GM19324 (cell line): ENCODE measurements at regions not wholly inside any gene's neighbourhood (a gene's known extent, or its start where the extent isn't known, plus 50 kb on each side); places are given as distances from the start of the nearest gene placed in this dataset.

ENCODE experiments used
- ATAC-seq: cut with Tn5 transposase; IDR thresholded peaks from one replicate; pipeline ENCODE4 v1.9.1; 2021; ENCODE audit warnings: mild to moderate bottlenecking, moderate library complexity; ENCODE audit not compliant: unreplicated experiment, low FRiP score

- ATAC-seq = no peak
Measured at GRCh38 chr4:18291981-18292380, 270.4 kb upstream of the LCORL start.

DNA sequence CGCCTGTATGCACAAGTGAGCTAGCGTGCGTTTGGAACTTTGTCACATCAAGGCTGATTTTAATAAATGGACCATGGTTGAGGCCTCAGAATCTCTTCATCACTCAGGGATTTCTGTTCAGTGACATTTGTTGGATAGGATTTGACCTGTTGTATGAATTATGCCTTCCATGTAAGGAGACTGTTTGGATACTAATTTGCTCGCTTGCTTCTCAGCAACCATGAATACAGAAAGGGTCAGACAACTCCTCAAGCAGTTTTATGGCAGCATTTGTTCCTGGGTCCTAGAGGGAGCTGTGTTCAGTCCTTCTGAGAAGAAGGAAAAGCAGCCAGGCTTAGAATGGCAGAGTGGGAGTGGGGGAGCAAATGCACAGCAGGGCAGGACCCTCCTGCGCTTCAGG lies 269.7 kb upstream of the LCORL start:
- no peak for ATAC-seq

DNA sequence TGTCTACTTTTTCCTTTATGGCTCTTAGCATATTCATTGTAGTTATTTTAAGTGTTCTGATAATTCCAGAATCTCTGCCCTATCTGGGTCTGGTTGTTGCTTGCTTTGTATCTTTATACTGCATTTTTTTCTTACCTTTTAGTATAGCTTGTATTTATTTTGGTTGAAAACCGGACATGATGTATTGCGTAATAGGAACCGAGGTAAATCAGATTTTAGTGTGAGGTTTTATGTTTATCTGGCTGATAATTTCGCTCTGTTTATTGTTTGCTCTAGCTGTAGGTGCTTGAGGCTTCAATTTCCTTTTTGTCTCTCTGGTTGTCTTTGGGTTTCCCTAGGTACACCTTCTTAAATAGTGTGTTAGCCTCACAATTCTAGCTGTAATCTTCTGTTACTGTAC lies 263.8 kb upstream of the LCORL start:
- ATAC-seq = no peak

GRCh38 chr4:18278244-18278643 lies 256.7 kb upstream of the LCORL start:
- ATAC-seq = no peak

GRCh38 chr4:18262832-18263231 lies 241.3 kb upstream of the LCORL start:
- ATAC-seq = no peak

GRCh38 chr4:18252052-18252451 lies 230.5 kb upstream of the LCORL start:
- no peak for ATAC-seq

DNA sequence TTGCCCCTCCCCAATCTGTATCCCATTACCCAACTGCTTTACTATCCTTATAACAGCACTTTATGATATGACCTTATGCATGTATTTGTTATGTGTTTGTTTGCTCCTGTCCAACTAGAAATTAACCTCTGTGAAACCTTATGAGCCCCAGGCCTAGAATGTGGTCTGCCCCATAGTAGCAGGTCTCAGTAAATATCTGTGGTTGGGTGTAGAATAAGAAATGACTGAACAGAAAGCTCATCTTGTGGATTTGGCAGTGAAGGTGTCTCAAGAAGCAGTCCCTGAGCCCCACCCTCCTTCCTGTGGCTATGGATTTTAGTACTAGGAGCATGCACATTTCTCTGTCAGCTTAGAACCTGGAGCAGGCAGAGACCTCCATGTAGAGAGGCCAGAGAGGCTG lies 229.0 kb upstream of the LCORL start:
- no peak for ATAC-seq

GRCh38 chr4:18248611-18249010 lies 227.1 kb upstream of the LCORL start:
- no peak for ATAC-seq

- ATAC-seq = no peak
Measured at GRCh38 chr4:18247189-18247588, 225.6 kb upstream of the LCORL start.

DNA sequence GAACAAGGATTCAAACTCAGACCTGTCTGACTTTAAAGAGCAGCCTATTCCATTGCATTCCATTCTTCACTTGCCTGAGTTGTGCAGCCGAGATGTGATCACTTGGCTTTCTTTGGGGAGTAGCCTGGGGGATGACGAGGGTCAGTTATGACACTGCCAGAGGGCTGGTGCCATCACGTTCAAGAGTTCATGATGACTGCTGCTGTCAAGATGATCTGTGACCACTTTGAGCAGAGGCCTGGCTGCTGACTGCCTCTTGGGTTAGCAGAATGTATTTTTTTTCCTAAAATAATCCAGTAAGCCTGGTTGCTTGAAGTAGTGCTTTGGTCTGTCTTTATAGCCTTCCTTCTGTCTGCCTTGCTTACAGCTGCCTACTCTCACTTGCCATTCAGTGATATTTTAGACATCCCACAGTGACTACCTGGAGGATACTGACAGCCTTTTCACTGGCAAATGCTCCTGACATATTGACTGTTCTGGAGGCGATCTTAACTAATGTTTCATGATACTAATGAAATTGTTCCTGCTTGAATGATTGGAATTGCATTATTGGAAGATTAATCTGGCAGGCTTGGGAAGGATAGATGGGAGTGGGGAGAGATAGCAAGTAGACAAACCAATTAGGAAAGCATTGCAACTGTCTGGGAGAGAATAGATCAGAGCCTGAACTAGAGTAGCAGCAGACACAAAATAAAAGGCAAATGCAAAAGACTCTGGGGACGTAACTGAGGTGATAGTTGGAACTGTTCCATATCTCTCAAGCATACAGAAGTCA lies 221.6 kb upstream of the LCORL start:
- ATAC-seq = no peak

DNA sequence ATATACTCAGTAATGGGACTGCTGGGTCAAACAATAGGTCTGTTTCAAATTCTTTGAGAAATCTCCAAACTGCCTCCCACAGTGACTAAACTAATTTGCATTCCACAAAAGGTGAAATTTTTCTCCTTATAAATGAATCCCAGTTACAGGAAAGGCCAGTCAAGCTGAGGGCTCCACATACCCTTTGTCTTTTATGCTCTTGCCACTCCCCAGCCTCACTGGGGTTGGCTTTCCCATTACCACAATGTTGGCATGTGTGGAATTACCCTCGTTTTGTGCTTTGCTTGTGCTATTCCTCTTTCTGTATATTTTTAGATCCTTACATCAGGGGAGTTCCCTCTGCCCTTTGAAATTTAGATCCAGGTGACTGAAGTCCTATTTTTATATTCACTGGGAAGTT lies 220.2 kb upstream of the LCORL start:
- no peak for ATAC-seq

DNA sequence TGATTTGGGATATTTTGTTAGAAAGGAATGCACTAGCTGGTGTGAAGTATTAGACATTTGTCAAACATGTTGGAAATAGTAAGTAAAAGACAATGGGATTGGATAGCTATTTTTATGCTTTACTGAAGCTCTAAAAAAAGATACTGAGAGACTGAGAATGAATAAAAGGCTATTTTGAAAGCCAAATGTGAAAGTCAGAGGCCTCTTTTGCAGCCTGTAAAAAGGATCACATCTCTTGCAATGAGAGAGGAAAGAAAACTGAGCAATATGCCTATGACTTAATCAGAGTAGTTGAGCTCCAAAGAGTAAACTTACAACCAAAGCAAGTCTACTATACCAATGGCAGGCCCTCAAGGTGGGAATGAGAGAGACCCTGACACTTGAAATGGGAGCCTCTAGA lies 212.6 kb upstream of the LCORL start:
- ATAC-seq = no peak

DNA sequence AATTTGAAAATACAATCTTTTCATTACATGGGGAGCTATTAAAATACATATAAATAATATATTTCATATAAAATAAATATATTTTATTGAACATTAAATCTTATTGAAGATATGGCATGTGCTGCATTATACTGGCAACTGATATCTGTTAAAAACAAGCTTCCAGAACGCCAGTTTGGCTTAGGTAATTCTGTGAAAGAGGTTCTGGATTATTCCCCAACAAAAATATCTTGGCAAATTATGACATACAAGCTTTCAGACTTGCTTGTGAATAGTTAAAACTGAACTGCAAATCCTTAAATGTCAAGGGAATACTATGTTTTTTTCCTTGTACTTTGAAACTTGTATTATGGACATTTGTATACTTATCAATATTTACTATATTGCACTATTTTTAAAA lies 210.2 kb upstream of the LCORL start:
- no peak for ATAC-seq

DNA sequence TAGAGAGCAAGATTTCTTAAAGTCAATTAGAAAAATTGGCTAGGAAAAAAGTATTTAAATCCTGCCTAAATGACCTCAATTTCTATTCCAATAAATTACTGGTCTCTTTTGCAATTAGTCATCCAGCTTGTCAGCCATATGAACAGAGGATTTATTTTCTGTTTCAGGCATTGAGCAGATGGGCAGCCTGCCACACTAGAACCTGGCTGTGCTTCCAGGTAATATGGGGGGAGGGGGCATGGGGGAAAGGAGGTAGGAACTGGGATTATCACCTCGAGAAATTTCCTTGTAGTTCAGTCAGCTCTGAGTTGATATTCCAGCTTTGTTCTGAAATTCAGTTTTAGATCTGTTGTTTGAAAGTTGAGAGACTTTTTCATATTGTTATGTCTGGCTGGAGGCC lies 206.3 kb upstream of the LCORL start:
- no peak for ATAC-seq

- ATAC-seq = peak; percentile 64
Measured at GRCh38 chr4:18214411-18215055, 193.0 kb upstream of the LCORL start.

DNA sequence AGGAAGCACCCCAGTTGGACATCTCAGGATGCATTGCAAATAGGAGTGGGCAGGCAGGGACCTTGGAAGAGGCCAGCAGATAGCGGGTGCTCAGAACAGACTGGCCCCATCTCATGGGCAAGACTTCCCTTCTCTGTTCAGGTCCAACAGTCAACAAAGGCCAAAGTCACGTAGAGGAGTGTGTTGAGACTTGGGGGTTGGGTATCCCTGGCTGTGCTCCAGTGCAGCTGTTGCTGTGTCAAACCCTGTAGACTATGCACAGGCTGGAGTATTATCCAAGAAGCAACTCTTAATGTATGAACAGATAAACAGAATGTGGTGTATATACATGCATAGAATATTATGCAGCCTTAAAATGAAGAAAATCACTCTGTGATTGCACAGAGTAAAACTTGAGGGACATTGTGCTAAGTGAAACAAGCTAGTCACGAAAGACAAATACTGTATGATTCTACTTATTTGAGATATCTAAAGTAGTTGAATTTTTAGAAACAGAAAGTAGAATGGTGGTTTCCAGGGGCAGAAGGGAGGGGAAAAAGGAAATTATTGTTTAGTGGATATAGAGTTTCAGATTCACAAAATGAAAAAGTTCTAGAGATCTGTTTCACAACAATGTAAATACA lies 192.1 kb upstream of the LCORL start:
- peak; percentile 43 for ATAC-seq

DNA sequence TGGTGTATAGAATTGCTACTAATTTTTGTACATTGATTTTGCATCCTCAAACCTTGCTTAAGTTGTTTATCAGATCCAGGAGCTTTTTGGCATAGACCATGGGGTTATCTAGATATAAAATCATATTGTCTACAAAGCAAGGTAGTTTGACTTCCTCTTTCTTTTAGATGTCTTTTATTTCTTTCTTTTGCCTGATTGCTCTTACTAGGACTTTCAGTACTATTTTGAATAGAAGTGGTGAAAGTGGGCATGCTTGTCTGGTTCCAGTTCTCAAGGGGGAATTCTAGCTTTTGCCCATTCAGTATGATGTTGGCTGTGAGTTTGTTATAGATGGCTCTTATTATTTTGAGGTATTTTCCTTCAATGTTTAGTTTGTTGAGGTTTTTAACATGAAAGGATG lies 187.9 kb upstream of the LCORL start:
- no peak for ATAC-seq

DNA sequence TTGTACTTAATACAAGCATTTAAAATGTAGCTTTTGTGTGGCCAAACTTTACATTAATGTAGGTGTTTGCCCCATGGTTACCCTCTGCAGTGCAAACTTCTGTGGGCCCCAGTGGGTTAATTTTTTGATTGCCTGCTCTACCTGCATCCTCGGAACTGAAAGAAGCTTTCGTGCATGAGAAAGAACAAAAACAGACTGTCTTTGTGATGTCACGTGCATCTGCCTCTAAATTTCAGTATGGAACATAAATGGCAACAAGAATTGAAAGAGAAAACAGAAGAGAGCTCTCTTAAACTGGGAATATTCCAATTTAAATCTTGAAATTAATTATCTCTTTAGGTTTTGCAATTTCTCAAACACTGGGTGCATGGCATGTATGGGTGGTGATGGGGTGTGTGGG lies 182.4 kb upstream of the LCORL start:
- no peak for ATAC-seq

DNA sequence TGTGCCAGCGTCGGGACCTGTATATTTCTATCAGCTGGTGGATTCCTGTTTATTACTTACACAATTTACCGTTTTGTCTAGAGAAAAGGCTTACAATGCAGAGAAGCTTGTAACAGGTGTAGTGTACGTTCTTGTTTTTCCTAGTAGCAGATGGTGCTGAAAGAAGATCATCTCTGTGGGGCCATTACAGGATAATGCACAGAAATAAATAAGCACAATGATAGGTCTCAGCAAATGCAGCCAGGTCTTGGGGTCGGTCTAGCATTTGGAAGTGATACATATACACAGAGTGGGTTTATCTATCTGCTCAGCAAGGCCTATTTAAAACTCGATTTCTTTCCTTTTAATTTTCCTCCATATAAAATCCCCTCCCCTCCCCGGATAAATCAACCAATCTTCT lies 180.9 kb upstream of the LCORL start:
- ATAC-seq = no peak

- ATAC-seq = no peak
Measured at GRCh38 chr4:18201885-18202284, 180.3 kb upstream of the LCORL start.

DNA sequence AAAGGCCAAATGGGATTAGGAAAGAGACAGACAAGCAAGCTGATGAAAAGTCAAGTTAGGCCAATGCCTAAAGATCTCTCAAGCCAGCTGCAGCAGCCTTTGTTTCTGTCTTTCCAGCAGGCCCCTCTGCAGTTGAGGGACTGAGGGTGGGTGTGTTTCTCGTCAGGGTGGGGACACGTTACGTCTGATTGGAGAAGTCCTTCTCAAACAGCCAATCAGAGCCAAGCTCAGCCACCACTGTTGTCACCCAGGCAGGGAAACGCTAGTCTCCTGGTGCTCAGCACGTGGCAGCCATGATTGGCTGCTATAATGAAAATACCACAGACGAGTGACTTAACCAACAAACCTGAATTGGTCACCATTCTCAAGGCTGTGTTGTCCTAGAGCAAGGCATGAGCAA lies 177.1 kb upstream of the LCORL start:
- ATAC-seq = no peak

- ATAC-seq = no peak
Measured at GRCh38 chr4:18197467-18197866, 175.9 kb upstream of the LCORL start.
